NCI-H460 (cell line): ENCODE measurements at regions not wholly inside any gene's neighbourhood (a gene's known extent, or its start where the extent isn't known, plus 50 kb on each side); places are given as distances from the start of the nearest gene placed in this dataset.

Experiments
- DNase-seq: peaks from one replicate; pipeline ENCODE4 v3.0.0-alpha.2; 2016; ENCODE audit warnings: low read depth; ENCODE audit errors: extremely low read depth

GRCh38 chr4:92100975-92101374 lies 202.8 kb upstream of the GRID2 start:
- no peak for DNase-seq

DNA sequence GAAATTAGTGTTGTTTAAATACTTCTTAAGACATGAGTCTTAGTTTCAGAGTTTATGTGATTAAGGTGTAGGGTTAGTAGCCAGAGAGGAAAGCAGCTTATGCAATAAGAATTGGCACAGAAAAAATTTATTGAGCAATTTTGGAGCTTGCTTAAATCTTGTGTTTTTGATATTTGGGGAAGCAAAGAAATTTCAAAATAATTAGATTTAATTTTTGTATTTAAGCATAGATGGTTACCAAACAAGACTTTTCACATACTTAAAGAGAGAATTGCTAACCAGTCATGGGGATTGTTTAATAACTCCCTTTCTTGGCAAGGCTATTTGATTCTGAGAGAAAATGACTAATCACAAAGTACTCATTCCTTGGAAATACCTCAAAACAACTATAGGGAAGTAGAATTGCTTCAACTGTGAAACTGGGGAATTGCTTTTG lies 202.0 kb upstream of the GRID2 start:
- DNase-seq: no peak

GRCh38 chr4:92104506-92104905 lies 199.3 kb upstream of the GRID2 start:
- no peak for DNase-seq

DNA sequence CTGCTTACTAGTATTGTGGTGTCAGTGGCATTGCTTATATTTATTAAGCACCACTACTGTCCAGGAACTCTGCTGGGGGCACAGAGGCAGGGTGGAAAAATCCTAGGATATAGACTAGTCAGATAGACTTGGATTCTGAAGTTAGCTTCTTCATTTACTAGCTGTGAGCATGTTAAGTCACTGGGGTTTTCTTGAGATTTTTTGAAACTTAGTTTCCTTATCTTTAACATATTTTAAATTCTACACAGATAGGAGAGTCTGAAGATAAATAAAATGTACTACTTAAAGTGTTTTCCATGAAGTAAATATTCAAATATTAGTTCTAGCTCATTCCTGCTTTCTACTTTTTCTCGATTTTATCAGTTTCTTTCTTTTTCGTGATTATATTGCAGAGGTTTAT lies 196.9 kb upstream of the GRID2 start:
- DNase-seq: no peak

DNA sequence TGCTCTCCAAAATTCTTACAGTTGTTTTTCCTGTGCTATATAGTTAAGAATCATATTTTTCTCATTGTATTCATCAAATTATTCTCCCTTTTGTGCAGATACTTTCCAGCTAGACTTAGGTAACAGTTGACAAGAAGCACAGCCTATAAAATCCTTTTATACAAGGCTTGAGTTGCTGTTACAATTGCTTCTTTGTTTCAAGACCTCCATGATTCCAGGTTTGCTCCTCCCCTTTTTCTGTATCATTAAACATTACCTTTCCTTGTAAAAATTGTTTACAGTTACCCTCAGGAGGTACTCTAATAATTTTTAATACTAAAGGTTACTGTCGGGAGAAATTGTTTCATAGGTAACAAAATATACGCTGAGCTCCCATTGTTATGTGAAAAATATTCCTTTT lies 192.3 kb upstream of the GRID2 start:
- no peak for DNase-seq

- DNase-seq: no peak
Observed at GRCh38 chr4:92112805-92113204, 191.0 kb upstream of the GRID2 start.

GRCh38 chr4:92120810-92121498 lies 182.8 kb upstream of the GRID2 start:
- DNase-seq: no peak

- no peak for DNase-seq
Observed at GRCh38 chr4:92122911-92123310, 180.9 kb upstream of the GRID2 start.

DNA sequence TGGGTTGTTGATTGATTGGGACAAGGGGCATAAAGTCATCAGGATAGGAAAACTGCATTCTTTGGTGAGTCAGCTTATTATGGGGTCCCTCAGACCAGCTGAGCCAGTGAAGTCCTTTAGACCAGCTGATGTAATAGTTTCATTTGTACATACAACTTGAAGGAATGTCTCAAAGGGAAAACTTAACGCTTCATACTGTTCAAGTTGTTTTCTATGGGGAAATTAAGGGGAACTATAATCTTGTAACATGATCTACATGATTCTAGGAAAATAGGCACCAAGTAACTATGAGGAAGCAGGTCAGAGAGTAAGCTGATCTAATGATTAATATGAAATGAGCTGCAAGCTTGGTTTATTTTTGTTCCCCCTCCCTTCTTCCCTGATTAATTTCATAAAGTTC lies 175.1 kb upstream of the GRID2 start:
- DNase-seq: no peak

- DNase-seq: no peak
Observed at GRCh38 chr4:92129408-92129994, 174.3 kb upstream of the GRID2 start.

DNA sequence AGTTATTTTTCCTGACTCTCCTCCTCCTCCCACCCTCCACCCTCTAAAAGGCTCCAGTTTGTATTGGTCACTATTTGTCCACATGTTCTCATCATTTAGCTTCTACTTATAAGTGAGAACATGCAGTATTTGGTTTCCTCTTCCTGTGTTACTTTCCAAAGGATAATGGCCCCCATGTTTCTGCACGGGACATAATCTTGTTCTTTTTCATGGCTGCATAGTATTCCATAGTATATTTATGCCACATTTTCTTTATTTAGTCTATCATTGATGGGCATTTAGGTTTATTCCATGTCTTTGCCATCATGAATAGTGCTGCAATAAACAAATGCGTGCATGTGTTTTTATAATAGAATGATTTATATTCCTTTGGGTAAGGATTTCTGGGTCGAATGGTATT lies 167.3 kb upstream of the GRID2 start:
- DNase-seq: no peak

GRCh38 chr4:92163348-92163747 lies 140.4 kb upstream of the GRID2 start:
- no peak for DNase-seq

DNA sequence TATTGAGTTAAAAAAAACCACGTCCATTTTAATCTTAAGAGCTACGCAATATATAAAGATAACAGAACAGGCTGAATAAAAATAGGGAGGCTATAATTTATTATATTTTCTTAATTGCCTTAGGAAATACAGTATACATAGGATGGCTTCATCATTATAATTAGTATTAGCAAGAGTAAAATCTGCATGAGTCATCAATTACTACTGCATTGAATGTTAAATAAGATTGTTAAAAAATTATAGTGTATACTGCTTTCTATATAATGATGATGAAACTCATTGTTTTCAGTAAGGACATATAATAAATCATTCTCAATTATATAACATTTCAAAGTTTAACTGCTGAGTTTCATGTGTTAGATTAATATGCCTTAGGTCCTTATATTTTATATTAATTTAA lies 133.4 kb upstream of the GRID2 start:
- no peak for DNase-seq

- DNase-seq: no peak
Observed at GRCh38 chr4:92172203-92172602, 131.6 kb upstream of the GRID2 start.

DNA sequence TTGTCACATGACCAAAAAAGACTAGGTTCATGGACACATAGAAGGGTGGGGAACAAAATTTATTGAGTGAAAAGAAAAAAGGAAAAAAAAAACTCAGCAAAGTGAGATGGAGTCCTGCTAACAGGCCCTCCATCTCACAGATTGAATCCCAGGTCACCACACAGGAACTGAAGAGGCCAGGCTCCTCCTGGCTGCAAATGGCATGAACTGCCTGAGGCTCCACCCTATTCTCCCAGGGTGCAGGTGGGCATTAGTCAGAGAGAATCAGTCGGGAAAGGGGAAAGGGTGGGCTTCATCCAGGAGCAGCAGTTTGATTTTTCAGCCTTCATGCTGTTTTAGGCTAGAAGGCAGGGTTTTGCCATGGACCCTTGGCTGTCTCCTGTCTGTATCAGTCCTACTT lies 128.5 kb upstream of the GRID2 start:
- no peak for DNase-seq

DNA sequence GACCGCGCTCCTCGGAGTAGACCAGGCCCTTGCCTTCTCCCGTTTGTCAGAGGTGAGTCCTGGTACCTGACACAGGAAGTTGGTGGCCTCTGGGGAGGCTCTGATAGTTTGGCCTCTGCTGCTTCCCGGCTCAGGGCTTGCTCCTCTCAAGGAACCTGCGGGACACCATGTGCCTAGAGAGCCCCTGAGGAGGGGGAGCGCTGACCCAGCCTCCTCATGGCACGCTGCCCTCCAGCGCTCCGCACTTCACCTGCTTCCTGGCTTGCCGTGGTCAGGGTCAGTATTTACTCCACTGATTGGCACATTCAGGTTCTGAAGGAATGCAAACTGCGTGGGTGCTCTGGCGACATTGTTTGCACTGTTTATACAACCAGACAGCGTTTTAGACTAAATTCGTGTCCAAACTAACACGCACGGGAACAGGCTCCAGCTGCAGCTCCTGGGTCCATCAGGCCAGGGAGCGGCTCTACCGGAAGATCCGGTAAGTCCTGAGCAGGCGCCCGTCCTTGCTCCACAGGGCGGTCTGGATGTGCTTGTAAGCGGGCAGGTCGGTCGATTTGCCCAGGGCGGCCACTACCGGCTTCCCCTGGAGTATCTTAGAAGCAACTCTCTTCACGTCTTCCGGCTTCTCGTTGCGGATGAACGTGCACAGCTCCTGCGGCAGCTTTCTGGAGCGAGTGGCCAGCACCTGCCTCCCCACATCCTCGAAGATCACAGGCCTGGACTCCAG lies 121.6 kb upstream of the GRID2 start:
- no peak for DNase-seq

DNA sequence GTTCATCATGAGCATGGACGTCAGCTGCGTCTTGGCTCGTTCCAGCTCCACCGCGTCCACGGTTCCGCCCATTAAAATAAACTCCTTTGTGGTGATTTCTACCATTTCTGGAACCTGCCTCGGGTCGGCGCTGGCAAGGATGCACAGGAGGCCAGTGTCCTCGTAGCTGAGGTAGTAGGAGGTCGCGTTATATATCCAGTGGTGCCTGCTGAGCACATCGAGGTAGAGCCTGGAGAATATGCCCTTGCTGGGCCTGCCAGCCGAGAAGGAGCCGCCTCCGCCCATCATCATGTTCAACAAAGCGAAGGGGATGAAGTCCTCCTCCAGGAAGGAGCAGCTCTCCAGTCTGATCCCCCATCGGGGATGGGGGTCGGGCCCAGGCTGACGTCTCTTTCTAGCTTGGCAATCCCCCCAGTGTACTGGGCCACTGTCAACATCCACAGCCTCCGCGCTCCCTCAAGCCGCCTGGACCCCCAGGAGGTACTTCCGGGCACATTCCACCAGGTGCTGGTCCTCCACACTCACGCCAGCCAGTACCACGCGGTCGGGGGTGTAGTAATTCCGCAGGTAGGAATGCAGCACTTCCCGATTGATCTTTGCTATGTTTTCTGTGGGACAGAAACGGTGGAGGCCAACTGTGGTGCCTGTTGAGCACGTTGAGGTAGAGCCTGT lies 120.9 kb upstream of the GRID2 start:
- DNase-seq: no peak

DNA sequence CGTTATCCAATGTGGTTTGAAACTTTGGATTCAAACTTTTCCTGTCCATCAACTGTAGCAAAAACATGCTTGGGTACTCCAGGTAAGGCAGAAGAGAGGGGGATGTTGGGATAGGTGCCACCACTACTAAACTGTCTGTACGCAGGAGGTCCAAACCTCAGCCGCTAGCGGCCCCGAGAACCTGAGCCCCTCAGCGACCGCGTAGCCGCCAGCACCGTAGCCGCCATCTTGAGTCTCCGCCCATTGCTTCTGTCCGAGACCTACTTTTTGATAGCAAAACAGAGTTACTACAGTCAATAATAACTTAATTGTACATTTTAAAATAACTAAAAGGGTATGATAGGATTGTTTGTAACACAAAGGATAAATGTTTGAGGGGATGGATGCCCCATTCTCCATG lies 119.9 kb upstream of the GRID2 start:
- no peak for DNase-seq

DNA sequence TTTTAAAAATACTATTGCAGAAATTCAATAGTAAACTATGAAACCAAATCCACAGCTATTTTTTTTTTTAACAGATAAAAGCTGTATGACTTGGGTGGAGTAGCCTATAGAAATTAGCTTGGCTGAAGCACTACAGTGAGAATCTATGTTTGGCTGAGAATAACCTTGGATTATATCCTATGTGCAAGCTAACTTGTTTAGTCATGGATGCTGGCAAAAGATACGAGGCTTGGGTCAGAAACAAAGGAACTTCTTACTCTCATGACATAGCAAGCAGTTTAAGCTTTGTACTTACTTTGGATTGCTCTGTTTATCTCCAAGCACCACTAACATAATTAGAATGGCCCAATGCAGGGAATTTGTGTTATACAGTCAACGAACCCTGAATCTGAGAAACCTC lies 119.2 kb upstream of the GRID2 start:
- no peak for DNase-seq

- no peak for DNase-seq
Observed at GRCh38 chr4:92186239-92186638, 117.5 kb upstream of the GRID2 start.

DNA sequence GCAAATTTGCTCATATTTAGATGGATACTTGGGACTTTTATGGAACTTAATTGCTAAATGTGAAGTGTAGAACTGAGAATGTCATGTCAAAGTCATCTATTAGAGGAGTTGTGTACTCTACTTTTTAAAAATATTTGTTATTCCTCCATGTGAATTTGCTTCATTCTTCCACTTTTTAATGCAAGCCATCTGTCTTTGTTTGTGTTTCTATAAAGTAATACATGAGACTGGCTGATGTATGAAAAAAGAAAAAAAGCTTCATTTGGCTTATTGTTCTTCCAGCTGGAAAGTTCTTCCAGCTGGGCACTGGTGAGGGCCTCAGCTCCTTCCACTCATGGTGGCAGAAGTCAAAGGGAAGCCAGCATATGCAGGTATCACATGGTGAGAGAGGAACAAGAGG lies 114.6 kb upstream of the GRID2 start:
- no peak for DNase-seq

DNA sequence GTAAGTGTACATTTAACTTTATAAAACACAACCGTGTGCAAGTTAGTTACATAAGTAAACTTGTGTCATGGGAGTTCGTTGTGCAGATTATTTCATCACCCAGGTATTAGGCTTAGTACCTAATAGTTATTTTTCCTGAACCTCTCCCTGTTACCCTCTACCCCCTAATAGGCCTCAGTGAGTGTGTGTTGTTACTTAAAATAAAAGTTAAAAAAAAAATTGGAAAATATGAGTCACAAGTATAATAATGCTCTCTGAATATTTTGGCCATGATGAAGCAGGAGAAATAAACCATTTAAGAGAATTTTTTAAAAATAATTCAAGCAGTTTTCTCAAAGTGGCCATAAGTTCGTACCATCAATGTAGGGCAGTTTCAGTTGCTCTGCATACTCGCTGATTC lies 105.1 kb upstream of the GRID2 start:
- DNase-seq: no peak
